ENCODE measurements at regions not wholly inside any gene's neighbourhood (a gene's known extent, or its start where the extent isn't known, plus 50 kb on each side); places are given as distances from the start of the nearest gene placed in this dataset.
"Not testable (repeated sequence)": the region's sequence is repeated elsewhere in the genome, so short reads cannot be mapped to it uniquely, and the experiment has no call there.

DNA sequence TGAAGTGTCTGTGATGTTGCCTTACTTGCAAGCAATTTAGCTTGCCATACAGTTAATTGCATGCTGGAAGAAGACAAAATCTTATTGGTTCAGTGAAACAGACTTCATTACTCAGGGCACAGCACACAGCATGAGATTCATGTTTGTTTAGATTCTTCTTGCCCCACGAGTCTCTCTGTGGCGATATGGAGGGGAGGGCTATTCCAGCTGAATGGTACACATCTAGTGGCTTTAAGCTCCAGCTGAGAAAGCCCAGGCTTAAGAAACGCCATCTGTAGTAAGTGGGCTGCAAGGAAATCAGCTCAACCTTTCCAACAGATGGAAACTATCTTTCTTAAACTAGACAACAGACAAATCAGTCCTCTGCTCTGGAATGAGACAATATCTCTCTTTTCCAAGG lies 1022.0 kb downstream of the NCAM2 start:
- no peak for DNase-seq (ENCODE audit: low spot score)

DNA sequence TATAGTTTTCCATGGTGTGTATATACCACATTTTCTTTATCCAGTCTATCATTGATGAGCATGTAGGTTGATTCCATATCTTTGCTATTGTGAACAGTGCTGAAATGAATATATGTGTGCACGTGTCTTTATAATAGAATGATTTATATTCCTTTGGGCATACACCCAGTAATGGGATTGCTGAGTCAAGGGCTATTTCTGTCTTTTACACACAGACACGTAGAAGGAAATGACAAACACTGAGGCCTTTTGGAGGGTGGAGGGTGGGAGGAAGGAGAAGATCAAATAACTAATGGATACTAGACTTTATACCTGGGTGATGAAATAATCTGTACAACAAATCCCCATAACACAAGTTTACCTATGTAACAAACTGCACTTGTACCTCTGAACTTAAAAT lies 1025.7 kb downstream of the NCAM2 start:
- not testable (repeated sequence) for DNase-seq (ENCODE audit: low spot score)

DNA sequence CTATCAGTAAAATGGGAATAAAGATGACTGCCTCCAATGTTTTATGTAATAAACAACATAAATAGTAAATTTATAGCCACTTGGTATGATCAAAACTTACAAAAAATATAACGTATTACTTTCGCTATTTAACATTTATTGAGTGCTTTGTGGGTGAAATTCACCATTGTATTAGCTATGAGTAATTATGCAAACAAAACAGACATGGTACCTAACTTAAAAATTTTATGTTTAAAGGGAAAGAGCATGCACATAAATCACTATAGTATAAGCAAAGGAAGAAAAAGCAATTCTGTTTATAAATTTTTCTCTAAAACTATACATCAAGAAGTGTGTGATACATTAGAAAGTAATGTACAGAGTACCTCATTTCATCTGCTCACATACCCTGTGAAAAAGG lies 1046.2 kb downstream of the NCAM2 start:
- no peak for DNase-seq (ENCODE audit: low spot score)

DNA sequence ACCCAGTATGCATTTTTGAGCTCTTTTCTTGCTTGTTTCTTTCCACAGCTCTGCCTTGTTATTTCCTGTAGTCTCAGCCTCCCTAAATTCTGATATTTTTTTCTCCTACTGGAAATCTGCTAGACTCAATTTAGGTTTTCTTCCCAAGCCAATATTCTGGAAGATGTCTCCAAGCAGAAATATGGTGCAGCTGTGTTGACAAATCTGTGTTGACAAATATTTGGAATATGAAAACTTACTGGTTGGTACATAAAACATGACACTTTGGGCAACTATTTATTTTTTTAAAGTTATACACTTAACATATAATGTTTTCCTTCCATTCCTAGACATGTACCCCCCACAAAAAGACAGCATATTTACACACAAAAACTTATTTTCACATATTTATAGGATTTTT lies 1048.4 kb downstream of the NCAM2 start:
- no peak for DNase-seq (ENCODE audit: low spot score)

DNA sequence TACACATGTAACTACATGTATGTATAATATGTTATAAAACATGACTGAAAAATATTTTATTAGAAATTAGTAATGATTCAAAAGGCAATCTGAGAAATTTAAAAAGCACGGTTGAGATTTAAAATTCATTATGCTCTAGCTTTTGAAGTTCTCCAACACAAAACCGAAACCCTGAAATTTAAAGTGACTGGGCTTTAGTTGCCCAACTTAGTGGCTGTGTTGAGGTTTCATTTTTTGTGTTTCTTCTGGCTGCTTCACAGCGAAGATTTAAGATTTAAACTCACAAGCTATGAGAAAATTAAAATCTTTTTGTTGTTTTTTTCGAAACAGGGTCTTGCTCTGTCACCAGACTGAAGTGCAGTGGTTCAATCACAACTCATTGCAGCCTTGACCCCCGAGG lies 1058.7 kb downstream of the NCAM2 start:
- no peak for DNase-seq (ENCODE audit: low spot score)

DNA sequence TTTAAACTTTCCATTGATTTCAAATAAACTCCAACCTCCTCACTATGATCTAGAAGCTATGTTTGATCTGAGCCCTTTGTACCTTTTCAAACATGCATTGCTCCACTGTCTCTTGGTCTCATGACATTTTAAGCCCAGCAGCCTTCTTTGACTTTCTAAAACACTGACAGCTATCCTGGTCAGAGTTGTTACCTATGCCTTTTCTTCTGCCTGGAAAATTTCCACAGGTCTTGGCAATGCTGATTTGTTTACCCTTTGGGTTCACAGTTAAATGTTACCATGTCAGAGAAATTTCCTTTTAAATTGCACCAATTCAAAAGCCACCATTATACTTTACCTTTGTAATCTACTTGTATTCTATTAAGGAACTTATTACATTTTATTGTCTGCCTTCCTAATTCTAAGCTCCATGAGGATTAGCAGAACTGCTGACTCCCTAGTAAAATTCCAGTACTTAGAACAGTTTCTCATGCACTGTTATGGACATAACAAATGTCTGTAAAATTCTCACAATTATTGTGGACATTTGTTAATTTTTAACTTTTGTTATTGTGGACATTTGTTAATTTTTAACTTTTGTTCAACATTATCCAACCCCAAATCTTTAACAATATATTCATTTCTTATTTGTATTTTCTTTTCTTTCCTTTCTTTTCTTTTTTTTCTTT lies 1064.4 kb downstream of the NCAM2 start:
- DNase-seq (ENCODE audit: low spot score): no peak

DNA sequence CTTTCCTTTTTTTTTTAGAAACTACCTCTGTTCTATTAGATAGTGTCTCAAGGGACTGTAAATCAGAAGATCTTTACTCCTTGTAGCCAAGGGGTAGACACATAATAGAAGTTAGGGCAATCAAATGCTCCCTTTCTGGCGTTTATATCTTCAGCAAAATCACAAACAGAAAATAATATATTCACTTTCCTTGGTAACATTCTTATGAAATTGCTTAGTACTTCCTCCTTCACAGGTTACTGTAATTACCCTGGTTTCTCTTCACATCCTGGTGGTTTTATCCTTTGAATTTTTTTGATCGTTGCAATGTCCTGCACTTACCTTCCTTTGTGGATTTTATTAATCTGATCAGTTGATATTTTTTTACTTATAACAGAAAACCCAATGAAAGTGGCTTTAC lies 1064.9 kb downstream of the NCAM2 start:
- no peak for DNase-seq (ENCODE audit: low spot score)

DNA sequence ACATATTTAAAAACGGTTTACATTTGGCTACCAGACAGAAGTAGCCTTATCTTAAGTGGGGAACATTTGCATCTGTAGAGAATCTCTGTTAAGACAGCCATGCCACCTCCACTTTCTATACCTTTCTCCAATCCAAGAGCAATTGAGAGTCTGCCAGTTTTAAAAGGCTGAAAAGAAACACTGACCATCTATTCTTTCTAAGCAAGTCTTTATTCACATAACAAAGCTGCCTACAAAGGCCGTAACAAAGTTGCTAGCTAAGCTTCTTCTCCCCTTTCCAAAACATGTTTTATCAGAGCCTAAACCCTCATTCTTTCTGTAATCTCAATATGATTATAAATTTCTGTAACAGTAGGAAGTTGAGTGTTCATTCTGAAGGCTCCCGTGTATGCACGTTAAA lies 1078.3 kb downstream of the NCAM2 start:
- no peak for DNase-seq (ENCODE audit: low spot score)

DNA sequence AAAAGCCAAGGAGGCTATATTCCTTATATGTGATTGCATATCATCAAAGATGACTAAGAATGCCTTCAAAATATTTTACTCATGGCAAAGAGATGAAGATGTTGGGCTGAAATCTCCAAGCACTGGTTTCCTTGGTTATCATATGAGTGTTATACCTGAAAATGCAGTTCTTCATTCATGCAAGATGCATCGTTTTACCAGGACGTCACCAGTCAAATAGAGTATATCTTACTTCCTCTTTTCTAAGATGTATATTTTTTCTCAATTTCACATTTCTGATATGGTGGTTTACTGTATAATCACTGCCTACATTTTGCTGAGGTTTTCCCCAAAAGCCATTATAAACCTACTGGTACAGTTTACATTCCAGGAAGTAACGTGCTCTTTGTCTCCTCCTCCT lies 1085.7 kb downstream of the NCAM2 start:
- no peak for DNase-seq (ENCODE audit: low spot score)

DNA sequence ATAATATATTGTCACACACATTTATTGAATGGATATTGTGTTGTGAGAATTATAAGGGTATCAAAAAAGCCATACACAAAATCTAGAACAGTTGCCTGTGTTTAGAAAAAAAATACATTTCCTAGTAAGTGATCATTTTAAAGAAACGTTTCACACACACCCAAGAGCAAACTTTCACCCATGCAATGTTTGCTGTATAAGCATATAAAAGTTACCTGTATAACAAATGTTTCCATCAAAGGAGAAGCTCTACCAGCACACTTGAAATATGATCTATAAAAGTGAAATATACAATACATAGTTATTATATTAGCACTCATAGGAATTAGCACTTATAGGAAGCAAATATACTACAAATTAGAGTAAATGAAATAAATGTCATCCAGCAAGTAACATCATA lies 1098.1 kb downstream of the NCAM2 start:
- no peak for DNase-seq (ENCODE audit: low spot score)

DNA sequence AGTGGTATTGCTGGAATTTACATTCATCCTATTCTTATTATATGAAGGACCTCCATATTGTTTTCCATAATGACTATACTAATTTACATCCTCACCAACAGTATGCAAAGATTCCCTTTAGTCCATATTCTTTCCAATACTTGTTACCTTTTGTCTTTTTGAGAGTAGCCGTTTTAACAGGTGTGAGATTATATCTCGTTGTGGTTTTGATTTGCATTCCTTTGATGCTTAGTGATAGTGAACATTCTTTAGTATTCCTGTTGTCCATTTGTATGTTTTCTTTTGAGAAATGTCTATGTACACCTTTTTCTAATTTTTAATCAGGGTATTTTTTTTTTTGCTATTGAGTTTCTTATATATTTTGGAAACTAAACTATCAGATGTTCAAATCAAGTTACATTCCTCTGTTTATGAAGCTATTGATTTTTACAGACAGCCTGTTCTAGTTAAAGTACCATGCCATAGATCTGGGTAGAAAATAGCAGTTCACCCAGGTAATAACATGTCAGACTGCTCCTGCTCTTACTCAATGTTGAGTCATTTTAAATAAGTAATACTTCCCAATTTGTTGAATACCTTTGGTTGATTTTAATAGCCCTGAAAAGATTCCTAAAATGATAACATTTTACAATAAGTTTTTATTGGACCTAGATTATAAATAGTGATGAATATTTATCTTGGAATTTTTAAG lies 1108.7 kb downstream of the NCAM2 start:
- DNase-seq (ENCODE audit: low spot score): no peak

DNA sequence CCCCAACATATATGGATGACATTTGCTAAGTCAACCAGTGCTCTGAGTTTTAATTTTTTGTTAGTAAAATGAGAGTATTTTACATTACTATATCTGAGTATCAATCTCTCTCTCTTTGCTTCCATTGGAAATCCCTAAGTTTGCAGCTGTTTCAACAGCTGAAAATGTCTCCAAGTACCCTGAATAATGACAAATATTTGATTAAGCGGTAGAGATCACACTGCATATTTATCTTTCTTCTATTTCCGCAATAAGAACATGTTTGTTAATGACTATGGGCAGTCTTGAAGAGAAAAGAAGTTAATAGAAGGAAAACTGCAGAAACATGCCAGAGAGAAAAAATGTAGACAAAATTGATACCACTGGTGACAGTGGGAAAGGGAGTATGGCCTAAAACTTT lies 1117.5 kb downstream of the NCAM2 start:
- DNase-seq (ENCODE audit: low spot score): no peak

DNA sequence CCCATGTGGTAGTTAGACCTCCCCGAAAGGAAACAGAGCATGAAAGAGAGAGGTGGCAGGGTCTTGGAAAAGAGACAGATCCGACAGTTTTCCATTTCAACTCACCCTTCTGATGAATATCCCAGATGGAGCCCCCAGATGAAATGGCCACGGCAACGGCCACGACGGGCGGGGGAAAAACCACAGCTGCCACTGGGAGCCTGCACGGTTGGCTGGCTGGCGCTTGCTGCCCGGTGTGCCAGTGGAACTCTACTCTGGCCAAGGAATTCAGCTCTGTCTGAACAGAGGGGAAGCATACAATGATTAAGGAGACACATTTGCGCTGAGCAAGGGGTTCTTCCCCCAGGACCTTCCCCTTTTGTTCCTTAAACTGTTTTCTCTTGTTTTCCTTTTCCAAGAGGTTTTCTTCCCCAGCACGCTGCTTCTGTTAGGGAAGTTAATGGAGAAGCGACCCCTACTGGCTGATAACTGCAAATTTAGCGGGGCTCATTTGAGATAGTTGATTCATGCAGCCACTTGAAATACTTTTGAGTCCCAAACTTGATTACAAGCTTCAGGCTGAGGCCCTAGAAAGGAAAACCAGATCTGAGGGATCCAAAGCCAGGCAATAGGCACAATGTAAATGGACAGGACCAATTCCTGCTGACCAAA lies 1122.5 kb downstream of the NCAM2 start:
- no peak for DNase-seq (ENCODE audit: low spot score)

DNA sequence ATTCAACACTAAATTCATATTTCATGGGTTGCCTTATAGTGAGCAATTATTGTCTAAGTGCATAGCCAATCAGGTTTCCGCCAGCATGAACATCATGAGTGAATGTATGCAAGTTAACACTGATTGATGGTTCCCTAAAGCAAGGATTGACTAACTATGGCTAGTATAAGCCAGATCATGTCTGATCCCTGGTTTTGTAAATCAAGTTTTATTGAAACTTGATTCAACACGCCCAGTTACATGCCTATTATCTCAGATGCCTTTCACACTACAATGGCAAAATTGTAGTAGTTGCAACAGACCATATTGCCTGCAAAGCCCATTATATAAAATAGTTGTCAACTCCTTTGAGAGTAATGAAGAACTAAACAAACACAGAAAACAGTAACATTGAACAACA lies 1127.4 kb downstream of the NCAM2 start:
- no peak for DNase-seq (ENCODE audit: low spot score)

DNA sequence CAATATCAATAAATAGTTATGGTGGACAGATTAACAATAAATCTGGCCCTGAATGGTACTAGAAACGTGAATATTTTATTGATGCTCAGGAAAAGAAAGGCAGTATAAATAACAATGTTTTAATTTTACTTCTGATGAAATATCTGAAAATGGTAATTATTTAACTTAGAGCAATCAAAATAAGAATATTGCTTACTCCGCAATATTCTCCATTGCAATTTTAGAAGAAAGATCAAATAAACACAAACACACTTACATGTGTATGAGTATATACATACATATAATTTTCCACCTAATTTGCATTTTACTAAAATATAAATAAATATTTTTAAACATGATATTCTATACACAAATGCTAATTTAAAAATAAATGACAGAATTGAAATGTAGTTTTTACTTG lies 1130.5 kb downstream of the NCAM2 start:
- no peak for DNase-seq (ENCODE audit: low spot score)

DNA sequence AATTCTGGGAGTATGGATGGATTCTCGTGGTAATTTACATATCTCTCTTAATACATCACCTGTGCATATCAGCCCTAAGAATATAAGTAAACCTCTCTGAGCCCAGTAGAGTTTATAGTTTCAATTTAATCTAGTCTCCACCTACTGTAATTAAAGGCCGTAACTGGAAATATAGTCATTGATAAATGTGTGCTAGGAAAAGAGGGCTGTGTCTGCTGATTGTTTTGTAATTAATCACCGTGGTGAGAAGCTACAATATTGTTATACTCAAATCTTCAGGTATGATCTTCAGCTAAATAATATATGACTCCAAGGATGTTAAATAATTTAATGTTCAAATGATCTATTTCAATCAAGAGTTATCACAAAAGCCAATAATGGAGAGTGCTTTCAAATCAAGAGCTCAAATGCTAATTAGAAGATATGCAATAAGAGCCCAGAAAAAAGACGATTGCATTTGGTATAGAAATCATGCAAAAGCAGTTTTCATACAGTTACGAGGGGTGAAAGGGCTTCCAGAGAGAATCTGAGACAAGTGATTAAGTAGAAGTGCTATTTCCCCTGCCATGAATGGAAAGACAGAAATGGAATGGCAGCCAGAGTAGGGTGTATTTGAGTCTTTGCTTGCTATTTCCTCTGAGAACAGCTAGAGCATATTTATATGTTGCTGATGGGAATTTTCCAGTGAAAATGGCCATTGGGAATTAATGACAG lies 1134.3 kb downstream of the NCAM2 start:
- no peak for DNase-seq (ENCODE audit: low spot score)

DNA sequence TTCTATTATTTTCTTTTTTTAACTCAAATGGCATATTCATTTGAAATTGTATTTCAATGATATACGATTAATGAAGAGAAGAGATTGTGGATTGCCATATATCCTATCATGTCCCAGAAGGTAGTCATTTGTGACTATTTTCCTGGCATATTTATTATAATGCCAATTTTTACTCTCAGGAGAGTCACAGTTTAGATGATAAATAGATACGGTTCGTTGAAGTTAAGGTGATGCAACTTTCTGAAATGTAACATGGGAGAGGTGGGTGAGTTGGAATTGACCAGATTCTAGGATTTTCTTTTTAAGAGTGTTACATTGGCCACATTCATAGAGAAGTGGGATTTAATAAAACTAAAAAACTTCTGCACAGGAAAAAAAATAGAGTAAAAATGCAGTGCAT lies 1138.5 kb downstream of the NCAM2 start:
- no peak for DNase-seq (ENCODE audit: low spot score)

DNA sequence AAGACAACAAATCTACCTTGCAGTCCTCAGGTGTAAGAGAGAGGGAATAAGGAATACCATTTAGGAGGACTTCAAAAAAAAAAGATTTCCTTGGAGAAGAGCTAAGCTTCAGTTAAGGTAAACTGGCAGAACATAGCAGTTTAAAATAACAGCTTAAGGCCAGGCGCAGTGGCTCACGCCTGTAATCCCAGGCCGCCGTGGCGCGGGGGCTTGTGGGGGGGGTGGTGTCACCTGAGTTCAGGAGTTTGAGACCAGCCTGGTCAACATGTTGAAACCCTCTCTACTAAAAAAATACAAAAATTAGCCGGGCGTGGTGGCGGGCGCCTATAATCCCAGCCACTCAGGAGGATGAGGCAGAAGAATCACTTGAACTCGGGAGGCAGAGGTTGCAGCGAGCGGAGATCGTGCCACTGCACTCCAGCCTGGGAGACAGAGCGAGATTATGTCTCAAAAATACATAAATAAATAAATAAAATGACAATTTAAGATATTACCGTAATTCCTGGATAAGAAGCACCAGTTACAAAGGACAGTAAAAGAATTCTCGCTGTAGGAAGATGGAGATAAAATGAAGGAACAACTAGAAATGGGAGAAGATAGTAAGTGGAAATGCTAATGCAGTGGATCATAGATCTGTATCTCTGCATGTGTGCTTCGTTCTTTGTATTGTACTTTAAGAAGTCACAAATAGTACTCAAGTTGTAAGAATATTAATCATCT lies 1140.2 kb downstream of the NCAM2 start:
- DNase-seq (ENCODE audit: low spot score): no peak

DNA sequence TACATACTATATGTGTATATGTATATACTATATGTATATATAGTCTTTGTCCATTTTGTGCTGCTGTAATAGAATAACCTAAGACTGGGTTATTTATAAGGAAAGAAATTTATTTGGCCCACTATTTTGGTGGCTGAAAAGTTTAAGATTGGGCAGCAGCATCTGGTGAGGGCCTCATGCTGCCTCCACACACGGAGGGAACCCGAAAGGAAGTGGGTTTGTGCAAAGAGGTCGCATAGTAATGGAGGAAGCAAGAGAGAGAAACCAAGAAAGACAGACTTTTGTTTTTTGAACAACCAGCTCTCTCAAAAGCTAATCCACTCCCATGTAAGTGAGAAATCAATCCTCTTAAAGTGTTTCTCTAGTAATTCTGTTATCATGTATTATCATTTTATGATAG lies 1147.3 kb downstream of the NCAM2 start:
- no peak for DNase-seq (ENCODE audit: low spot score)

DNA sequence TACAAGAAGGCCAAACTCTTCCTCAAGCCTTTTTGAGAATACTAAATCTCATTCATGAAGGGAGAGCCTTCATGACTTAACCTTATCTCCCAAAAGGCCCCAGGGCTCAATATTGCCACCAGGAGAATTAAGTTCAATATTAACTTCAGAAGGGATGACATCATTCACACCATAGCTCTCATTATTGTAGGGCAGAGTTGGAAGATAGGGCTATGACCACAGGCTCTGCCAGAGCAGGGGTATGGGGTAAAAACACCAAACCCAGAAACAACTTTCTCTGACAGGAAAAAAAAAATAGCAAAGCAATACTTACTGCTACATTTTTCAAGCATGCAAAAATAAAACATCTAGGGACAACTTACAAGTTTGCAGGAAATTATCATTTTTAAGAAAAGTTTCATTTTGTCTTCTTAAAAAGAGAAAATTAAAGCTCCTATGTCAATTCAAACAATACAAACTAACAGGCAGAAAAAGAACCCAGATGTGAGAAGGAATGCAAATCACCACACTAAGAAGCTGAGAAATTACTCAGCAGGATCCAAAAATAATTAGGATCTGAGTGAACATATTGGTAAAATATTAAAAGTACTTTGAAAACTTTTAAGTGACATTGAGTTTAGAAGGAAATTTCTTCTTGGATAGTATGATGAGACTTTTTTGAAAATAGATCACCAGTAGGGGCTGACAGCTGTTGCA lies 1156.5 kb downstream of the NCAM2 start:
- DNase-seq (ENCODE audit: low spot score): no peak

DNA sequence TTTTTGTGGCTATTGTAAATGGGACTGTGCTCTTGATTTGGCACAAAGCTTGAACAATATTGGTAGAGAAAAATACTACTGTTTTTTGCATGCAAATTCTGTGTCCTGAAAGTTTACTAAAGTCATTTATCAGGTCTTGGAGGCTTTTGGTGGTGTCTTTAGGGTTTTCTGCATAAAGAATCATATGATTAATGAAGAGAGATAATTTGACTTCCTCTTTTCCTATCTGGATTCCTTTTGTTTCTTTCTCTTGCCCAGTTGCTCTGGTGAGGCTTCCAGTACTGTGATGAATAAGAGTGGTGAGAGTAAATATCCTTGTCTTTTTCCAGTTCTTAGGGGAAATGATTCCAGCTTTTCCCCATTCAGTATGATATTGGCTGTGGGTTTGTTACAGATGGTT lies 1166.7 kb downstream of the NCAM2 start:
- no peak for DNase-seq (ENCODE audit: low spot score)

Data from mucosa of gallbladder (tissue), 1 donor.